Tibial nerve (tissue), 4 donors: ENCODE measurements at regions not wholly inside any gene's neighbourhood (a gene's known extent, or its start where the extent isn't known, plus 50 kb on each side); places are given as distances from the start of the nearest gene placed in this dataset.

Experiments used
- DNase-seq, 2 donors: peaks; one replicate each; pipeline ENCODE4 v3.0.0-alpha.2; 2019; ENCODE audit warnings: low spot score in 2 of 2
- H3K27ac ChIP-seq, 4 donors: fragments of 200-600 bp; sonication (generic) in 3 of 4; one replicate each; pipeline ENCODE4 v1.5.1; 2017 to 2019; ENCODE audit warnings: mild to moderate bottlenecking in 1 of 4
- H3K27me3 ChIP-seq, 2 donors: fragments of 200-600 bp; sonication (generic) in 1 of 2; one replicate each; pipeline versions ENCODE4 v1.5.1 to v1.6.0; 2017 to 2019
- H3K36me3 ChIP-seq, 3 donors: fragments of 200-600 bp; sonication (generic); one replicate each; pipeline ENCODE4 v1.5.1; 2018 to 2019
- H3K4me1 ChIP-seq, 4 donors: fragments of 200-600 bp; sonication (generic) in 3 of 4; one replicate each; pipeline ENCODE4 v1.5.1; 2017 to 2019
- H3K4me3 ChIP-seq, 4 donors: fragments of 200-600 bp; sonication (generic) in 3 of 4; one replicate each; pipeline ENCODE4 v1.5.1; 2017 to 2019; ENCODE audit warnings: mild to moderate bottlenecking in 1 of 4, moderate library complexity in 1 of 4
- H3K9me3 ChIP-seq, 4 donors: fragments of 200-600 bp; sonication (generic) in 3 of 4; one replicate each; pipeline ENCODE4 v1.5.1; 2017 to 2019
- CTCF ChIP-seq, 5 experiments: fragments of 200-600 bp in 3 of 5; fragments of 450-650 bp in 2 of 5; sonication (generic) in 3 of 5; IDR thresholded peaks; one replicate each; pipeline ENCODE4 v1.5.1; 2016 to 2019; ENCODE audit warnings: antibody characterized with exemption in 5 of 5, mild to moderate bottlenecking in 3 of 5, moderate library complexity in 2 of 5
- EP300 ChIP-seq, 2 donors: sonication (generic); formaldehyde crosslinking; IDR thresholded peaks; one replicate each; pipeline ENCODE4 v1.6.1; 2017; ENCODE audit warnings: antibody characterized with exemption in 2 of 2, mild to moderate bottlenecking in 1 of 2
- POLR2A ChIP-seq, 2 donors: fragments of 450-650 bp; IDR thresholded peaks; one replicate each; pipeline ENCODE4 v1.6.1; 2017; ENCODE audit warnings: antibody characterized with exemption in 2 of 2, mild to moderate bottlenecking in 2 of 2, moderate library complexity in 2 of 2
- WGBS, 2 donors: methylation state at CpG; one replicate each; pipeline ENCODE4 v1.1.5; 2018; 5-methylcytosine and 5-hydroxymethylcytosine counted together

- DNase-seq = no peak
- H3K27ac ChIP-seq = no peak overlapping the region
- 35 to 40% methylated on average over 6 of the region's 6 CpGs for WGBS, 2 donors
Observed at GRCh38 chr6:137728386-137729349, 138.4 kb upstream of the TNFAIP3 start.

GRCh38 chr6:137729866-137730629 lies 137.0 kb upstream of the TNFAIP3 start:
- no peak for TF ChIP-seq POLR2A (IDR thresholded peaks at IDR 0.05)
- TF ChIP-seq EP300 (IDR thresholded peaks at IDR 0.05) = no peak
- TF ChIP-seq CTCF (IDR thresholded peaks at IDR 0.05) = no peak
- Histone ChIP-seq H3K4me1 (peaks cover 0 to 24% (median 7%) of the 10 kb centered on the region in 4 donors), H3K27ac (no peak overlapping the region), H3K9me3 (no peaks in the 10 kb centered on the region), H3K4me3 (no peak overlapping the region), H3K27me3 (no peaks in the 10 kb centered on the region), H3K36me3 (no peaks in the 10 kb centered on the region)
- WGBS, 2 donors = 88 to 90% methylated on average over 6 of the region's 6 CpGs
- DNase-seq = no peak

More at GRCh38 chr6:137728386-137729349, 138.4 kb upstream of the TNFAIP3 start:
- no peaks in the 10 kb centered on the region for H3K36me3 ChIP-seq
- H3K4me3 ChIP-seq = no peak overlapping the region
- H3K9me3 ChIP-seq = no peaks in the 10 kb centered on the region
- H3K4me1 ChIP-seq = peaks cover 0 to 24% (median 5%) of the 10 kb centered on the region in 4 donors
- H3K27me3 ChIP-seq = no peaks in the 10 kb centered on the region
- TF ChIP-seq POLR2A (IDR thresholded peaks at IDR 0.05) (no peak), EP300 (IDR thresholded peaks at IDR 0.05) (no peak), CTCF (IDR thresholded peaks at IDR 0.05) (no peak)

- no peak for DNase-seq
- WGBS, 2 donors = 70 to 71% methylated on average over 2 of the region's 2 CpGs
- TF ChIP-seq POLR2A (IDR thresholded peaks at IDR 0.05) (no peak), EP300 (IDR thresholded peaks at IDR 0.05) (no peak), CTCF (IDR thresholded peaks at IDR 0.05) (no peak)
- no peaks in the 10 kb centered on the region for H3K9me3 ChIP-seq
- no peaks in the 10 kb centered on the region for H3K27me3 ChIP-seq
- no peaks in the 10 kb centered on the region for H3K36me3 ChIP-seq
- H3K4me1 ChIP-seq = peaks cover 0 to 31% (median 10%) of the 10 kb centered on the region in 4 donors
- no peak overlapping the region for H3K4me3 ChIP-seq
- H3K27ac ChIP-seq = no peak overlapping the region
Observed at GRCh38 chr6:137731600-137731959, 135.5 kb upstream of the TNFAIP3 start.

- Histone ChIP-seq H3K4me3 (no peak overlapping the region), H3K9me3 (no peaks in the 10 kb centered on the region), H3K27me3 (no peaks in the 10 kb centered on the region), H3K27ac (no peak overlapping the region), H3K36me3 (no peaks in the 10 kb centered on the region), H3K4me1 (peaks cover 0 to 36% (median 13%) of the 10 kb centered on the region in 4 donors)
- no peak for DNase-seq
- TF ChIP-seq EP300 (IDR thresholded peaks at IDR 0.05) = peak in 1 of 2 donors; percentile 65
- no peak for TF ChIP-seq POLR2A (IDR thresholded peaks at IDR 0.05)
- whole genome bisulfite sequencing, 2 donors = 58 to 66% methylated on average over 4 of the region's 4 CpGs
Observed at GRCh38 chr6:137731960-137732616, 135.0 kb upstream of the TNFAIP3 start.

GRCh38 chr6:137733372-137733771 lies 133.7 kb upstream of the TNFAIP3 start:
- Histone ChIP-seq H3K4me1 (peaks cover 0 to 46% (median 13%) of the 10 kb centered on the region in 4 donors), H3K27me3 (no peaks in the 10 kb centered on the region), H3K36me3 (no peaks in the 10 kb centered on the region), H3K27ac (no peak overlapping the region), H3K9me3 (no peaks in the 10 kb centered on the region), H3K4me3 (no peak overlapping the region)
- no peak for DNase-seq
- 81 to 94% methylated on average over 2 of the region's 2 CpGs for WGBS, 2 donors
- TF ChIP-seq POLR2A (IDR thresholded peaks at IDR 0.05) (no peak), CTCF (IDR thresholded peaks at IDR 0.05) (no peak), EP300 (IDR thresholded peaks at IDR 0.05) (no peak)
